Limb (tissue), 2 donors: ENCODE measurements at regions not wholly inside any gene's neighbourhood (a gene's known extent, or its start where the extent isn't known, plus 50 kb on each side); places are given as distances from the start of the nearest gene placed in this dataset.
"Not testable (repeated sequence)": the region's sequence is repeated elsewhere in the genome, so short reads cannot be mapped to it uniquely, and the experiment has no call there.

Experiments
- DNase-seq, 2 donors: peaks; one replicate each; pipeline ENCODE4 v3.0.0-alpha.2; 2016; ENCODE audit errors: extremely low spot score in 2 of 2

DNA sequence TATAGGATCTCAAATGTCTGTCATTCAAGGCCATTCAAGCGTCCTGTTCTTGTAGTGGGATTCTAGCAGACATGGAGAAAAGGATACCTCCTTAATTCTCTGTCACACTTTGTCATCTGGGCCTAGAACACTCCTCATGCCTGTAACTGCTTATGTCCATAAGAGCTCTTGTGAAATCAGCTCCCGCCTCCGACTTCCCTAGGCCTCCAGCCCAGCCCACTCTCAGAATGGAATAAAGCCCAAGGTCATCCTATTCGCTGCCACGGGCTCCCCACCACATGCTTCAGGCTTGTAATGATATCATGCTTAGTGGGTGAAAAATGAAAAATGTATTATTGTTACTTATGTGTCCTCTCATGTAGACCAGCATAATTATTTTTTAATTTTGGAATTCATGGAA lies 632.5 kb downstream of the ISL1 start:
- DNase-seq = no peak

DNA sequence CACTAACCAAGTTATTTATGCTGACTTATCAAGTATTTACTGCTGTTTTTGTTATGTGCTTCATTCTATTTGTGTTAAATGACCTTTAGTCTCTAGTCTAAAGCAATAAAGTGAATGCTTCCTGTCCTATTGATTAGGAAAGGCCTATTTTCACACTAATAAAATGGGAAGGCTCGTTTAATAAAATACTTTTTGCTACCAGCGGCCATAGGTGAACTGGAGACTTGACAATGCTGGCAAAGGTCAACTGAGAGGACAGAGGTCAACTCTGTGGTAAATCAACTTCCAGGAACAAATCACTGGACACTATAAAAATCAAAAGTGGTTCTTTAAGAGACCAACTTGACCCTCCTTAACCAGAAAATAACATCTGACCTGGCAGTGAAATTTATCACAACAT lies 634.3 kb downstream of the ISL1 start:
- DNase-seq = no peak

GRCh38 chr5:52024359-52024758 lies 641.1 kb downstream of the ISL1 start:
- DNase-seq = no peak

DNA sequence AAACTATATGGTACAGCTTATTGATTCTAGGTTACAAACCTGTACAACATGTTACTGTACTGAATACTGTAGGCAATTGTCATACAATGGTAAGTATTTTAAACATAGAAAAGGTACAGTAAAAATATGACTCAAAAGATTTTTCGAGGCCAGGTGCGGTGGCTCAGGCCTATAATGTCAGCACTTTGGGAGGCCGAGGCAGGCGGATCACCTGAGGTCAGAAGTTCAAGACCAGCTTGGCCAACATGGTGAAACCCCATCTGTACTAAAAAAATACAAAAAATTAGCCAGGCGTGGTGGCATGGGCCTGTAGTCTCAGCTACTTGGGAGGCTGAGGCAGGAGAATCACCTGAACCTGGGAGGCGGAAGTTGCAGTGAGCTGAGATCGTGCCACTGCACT lies 646.6 kb downstream of the ISL1 start:
- not testable (repeated sequence) for DNase-seq

- no peak for DNase-seq
Observed at GRCh38 chr5:52041842-52042241, 658.6 kb downstream of the ISL1 start.

DNA sequence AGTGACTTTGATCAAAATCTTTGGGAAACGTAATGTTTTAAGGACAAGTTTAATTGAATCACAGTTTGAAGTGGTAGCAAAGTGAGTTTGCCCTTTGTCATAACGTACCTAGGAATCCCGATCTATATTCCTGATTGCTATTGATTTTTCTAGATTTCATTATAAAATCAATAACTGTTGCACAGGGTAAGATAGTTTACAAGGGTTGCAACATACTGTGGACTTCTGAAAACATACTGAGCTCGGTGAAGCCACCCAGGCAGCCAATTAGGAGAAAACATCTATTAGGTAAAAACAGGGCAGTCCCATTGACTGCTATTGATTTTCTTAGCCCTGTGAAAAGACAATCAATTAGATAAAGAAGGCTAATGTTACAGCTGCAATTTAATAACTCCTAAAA lies 659.9 kb downstream of the ISL1 start:
- DNase-seq = no peak

- DNase-seq = no peak
Observed at GRCh38 chr5:52043543-52043942, 660.3 kb downstream of the ISL1 start.

GRCh38 chr5:52051759-52052158 lies 668.5 kb downstream of the ISL1 start:
- no peak for DNase-seq

- no peak for DNase-seq
Observed at GRCh38 chr5:52063186-52063585, 679.9 kb downstream of the ISL1 start.

GRCh38 chr5:52065182-52065581 lies 681.9 kb downstream of the ISL1 start:
- no peak for DNase-seq

GRCh38 chr5:52069997-52070396 lies 686.7 kb downstream of the ISL1 start:
- DNase-seq = no peak

- no peak for DNase-seq
Observed at GRCh38 chr5:52073993-52074689, 690.9 kb downstream of the ISL1 start.

- DNase-seq = no peak
Observed at GRCh38 chr5:52077941-52078815, 694.9 kb downstream of the ISL1 start.

- not testable (repeated sequence) for DNase-seq
Observed at GRCh38 chr5:52102311-52102710, 685.4 kb upstream of the ITGA1 start.

- no peak for DNase-seq
Observed at GRCh38 chr5:52107210-52107905, 680.4 kb upstream of the ITGA1 start.

DNA sequence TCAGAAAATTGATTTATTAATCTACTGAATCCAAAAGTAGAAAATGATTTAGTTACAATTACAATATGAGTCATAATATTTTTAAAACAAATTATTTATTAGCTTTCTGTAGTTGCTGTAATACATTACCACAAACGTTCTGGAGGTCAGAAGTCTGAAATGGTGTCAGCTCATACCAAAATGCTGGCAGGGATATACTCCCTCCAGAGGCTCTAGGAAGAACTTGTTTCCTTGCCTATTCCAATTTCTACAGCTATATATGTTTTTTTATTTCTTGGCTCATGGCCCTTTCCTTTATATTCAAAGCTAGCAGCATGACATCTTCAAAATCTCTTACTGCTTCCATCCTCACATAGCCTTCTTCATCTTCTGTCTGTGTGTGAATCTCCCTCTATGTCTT lies 667.9 kb upstream of the ITGA1 start:
- no peak for DNase-seq

DNA sequence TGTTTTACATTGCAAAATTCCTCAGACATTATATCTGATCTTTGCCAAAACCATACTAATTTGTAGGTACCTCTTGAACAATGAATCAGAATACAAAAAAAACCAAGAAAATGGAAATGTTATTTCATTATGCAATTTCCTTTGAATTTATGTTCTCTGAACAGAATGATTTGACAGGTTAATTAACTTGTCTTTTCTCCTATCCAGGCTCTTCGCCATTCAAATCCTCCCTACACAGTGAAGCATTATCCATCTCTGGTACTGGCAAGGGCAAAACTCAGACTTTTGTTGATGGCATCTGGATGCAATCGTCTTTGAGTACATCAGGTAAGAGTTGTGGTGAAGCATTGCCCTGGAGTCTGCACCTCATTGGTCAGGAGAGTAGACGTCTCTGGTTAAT lies 655.7 kb upstream of the ITGA1 start:
- DNase-seq = no peak

- no peak for DNase-seq
Observed at GRCh38 chr5:52134013-52134650, 653.6 kb upstream of the ITGA1 start.

- DNase-seq = no peak
Observed at GRCh38 chr5:52139888-52140615, 647.7 kb upstream of the ITGA1 start.

GRCh38 chr5:52148679-52149078 lies 639.0 kb upstream of the ITGA1 start:
- no peak for DNase-seq

DNA sequence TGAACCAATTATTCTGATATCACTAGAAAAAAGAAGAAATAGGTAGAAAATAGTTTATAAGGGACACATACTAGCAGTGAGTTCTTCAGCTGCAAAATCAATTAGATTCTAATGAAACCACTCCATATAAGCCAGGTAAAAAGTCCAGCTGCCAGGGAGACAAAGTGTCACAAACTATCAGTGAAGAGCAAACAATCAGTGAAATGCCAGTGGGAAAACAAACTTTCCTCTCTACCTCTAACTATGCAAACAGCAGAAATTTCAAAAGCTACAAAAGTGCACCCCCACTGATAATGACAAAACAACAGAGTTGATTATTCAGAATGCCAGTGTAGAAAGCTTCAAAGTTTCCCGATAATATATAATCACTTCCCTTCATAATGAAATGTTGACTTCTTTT lies 637.2 kb upstream of the ITGA1 start:
- no peak for DNase-seq
